NOMO-1 treated with dmso at 0.1 percent for 144 hours (cell line): ENCODE measurements at regions not wholly inside any gene's neighbourhood (a gene's known extent, or its start where the extent isn't known, plus 50 kb on each side); places are given as distances from the start of the nearest gene placed in this dataset.
"Not testable (repeated sequence)": the region's sequence is repeated elsewhere in the genome, so short reads cannot be mapped to it uniquely, and the experiment has no call there.

Experiments used
- DNase-seq: peaks from one replicate; lab custom pipeline; 2025; ENCODE audit not compliant: unreplicated experiment; lab: John Stamatoyannopoulos, UW

DNA sequence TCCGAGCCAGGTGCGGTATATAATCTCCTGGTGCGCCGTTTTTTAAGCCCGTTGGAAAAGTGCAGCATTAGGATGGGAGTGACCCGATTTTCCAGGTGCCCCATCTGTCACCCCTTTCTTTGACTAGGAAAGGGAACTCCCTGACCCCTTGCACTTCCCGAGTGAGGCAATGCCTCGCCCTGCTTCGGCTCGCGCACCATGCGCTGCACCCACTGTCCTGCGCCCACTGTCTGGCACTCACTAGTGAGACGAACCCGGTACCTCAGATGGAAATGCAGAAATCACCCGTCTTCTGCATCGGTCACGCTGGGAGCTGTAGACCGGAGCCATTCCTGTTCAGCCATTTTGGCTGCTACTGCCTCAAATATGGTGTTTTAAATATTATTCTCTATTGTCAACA is 198.0 kb downstream of the MEIS1 start:
- DNase-seq, result not testable (repeated sequence)

DNA sequence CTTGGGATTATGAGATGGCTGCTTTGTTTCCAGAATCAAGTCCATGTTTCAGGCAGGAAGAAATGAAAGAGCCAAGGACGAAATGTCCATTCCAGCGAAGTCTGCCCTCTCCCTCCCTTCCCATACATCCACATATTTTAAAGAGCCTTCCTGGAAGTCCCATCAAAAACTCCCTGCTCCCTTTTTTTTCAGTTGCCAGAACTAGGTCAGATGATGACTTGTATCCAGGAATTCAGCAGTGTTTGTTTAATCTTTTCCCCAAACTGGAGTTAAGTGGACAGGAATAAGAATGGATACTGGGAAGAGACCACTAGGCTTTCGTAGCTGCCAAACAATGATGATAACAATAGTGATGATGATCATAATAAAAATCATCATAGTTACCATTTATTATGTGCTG is 198.7 kb downstream of the MEIS1 start:
- DNase-seq, result no peak

- DNase-seq, result no peak
Measured at GRCh38 chr2:66634784-66635183, 199.9 kb downstream of the MEIS1 start.

DNA sequence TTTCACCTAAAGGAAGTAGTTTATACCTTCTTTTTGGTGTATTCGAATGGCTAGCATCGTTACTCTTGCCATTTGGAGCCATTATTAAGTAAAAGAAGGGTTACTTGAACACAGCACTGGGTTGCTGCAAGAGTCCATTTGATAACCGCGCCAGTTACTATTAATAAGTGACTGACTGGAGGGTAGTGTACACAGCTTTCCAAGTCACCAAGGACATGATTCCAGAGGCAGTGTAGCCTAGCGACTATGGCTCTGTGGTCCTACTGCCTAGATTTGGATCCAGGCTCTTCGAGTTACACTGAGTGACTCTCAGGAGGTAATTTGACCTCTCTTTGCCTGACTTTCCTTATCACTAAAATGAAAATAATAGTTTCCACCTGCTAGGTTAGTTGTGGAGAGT is 206.8 kb downstream of the MEIS1 start:
- DNase-seq, result no peak

- not testable (repeated sequence) for DNase-seq
Measured at GRCh38 chr2:66648081-66648480, 213.2 kb downstream of the MEIS1 start.

DNA sequence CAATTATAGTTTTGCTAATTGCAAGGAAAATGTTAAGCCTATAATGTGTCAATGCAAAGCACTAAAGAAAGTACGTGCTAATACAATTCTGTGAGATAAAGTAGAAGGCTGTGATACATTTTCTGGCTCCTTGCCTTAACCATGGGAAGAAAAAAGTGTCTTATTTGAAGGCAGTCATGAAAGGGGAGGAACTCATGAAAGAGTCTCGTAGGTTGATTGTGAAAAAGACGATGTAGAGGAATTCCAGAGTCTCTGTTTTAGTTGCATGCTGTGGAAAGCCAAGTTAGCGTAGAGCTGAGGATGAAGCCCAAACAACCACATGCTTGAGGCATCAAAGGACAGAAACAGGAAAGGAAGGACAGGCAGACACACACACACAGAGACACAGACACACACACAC is 214.1 kb downstream of the MEIS1 start:
- DNase-seq, result no peak

- no peak for DNase-seq
Measured at GRCh38 chr2:66651295-66651694, 216.4 kb downstream of the MEIS1 start.

GRCh38 chr2:66660804-66661203 is 225.9 kb downstream of the MEIS1 start:
- no peak for DNase-seq

DNA sequence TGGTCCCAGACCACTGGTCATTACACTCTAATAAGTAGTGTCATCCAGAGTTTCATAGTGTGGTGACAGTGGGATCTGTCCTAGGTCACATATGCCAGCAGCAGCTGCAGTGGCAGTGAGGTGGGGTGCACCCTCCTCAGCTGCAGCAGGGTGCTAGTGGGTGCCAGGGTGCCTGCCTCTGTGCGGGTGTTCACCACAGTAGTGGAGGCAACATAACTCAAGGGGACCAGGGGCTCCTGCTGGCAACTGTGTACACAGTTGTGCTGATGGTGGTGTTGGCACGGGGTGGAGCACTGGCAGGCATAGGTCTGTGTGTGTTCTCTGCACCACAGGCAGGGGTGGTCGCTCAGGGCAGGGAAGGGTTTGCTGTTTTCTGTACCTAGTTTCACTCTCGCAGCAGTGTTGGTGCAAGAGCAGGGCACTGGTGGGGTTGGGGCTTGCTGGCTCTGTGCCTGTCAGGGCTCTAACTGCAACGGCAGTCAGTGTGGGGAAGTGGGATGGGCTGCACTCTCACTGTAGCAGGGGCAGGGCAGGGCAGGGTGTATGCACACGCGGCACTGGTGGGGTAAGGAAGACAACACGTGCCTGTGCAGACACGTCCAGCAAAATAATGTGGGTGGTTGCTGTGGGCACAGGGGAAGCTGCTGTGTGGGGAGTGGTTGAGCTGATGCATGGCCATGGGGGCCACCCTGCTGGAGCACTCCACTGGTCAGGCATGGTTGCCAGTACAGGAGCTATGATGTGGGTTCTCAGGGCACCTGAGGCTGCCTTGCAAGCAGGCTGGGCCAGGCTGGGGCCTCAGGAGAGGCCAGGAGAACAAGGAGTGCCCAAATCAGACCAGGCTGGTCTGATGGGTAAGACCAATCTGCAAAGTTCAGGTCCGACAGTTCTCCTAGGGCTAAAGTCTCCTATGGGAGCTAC is 226.6 kb downstream of the MEIS1 start:
- no peak for DNase-seq

DNA sequence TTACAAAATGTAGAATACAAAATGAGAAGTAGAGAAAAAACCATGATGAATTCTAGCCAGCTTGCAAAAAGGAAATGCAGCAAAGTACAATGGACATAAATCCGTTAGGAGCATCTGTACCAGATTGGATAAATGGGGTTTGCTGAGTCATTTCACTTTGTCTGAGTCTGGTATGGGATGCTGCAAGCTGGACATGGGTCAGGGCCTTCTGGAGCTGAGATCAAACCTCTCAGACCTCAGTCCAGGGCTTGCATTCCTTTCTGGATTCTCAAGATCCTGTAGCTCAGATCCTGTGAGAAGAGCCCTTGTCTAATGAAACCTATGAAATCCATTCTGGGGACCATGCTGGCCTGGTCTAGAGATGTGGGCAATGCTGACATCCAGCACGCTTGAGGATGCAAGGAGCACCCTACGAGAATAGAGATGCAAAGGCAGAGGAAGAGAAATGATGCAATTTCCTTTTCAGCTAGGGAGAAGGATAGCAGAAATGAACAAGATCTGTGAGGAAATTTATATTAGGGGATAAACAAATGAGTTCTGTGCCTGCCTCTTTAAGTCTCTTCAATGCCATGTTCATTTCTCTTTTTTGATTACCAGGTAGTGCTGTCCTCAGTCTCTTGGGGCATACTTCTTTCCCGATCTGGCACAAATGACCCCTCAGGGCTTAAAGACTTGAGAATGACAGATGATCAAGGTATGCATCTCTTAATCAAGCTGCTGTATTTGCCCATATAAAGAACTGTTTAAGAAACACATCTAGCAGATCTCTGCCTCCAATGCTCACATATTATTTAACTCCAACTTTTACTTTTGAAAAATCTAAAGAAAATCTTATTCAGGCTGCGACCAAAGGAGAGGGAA is 230.4 kb downstream of the MEIS1 start:
- no peak for DNase-seq

- DNase-seq, result no peak
Measured at GRCh38 chr2:66667301-66667700, 232.4 kb downstream of the MEIS1 start.

DNA sequence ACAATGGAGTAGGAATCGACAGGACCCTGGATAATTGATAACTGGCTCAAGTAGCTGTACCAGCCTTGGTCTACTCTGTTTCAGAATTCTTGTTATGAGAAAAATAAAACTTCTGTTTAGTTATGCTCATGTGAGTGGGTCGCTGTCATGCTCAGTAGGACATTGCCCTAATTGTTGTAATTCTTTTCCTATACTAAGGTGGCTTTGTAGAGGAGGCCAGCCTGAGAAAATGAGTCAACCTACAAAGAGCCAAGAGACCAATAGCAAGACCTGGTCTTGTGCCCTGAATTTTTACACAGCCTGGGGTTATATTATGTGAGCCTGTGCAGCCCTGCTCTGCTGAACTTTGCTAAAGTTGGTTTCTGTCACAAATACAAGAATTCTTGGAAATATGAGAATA is 238.4 kb downstream of the MEIS1 start:
- DNase-seq, result no peak

GRCh38 chr2:66674087-66674486 is 239.2 kb downstream of the MEIS1 start:
- no peak for DNase-seq

DNA sequence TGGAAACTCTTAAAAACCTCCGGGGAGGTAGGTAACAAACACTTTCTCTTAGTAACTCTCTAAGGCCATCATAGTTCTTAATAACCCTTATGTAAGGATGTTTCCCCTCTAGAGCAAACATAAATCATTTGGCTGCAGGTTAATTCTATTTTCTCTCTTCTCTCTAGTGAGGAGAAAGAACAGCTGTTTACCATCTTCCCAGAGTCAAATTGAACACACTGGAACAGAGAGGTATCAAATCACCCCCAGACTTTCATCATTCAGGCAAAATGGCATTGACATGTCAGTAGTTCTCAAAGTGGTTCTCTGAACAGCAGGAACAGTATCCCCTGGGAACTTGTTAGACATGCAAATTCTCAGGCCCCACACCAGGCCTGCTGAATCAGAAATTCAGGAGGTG is 240.7 kb downstream of the MEIS1 start:
- no peak for DNase-seq

DNA sequence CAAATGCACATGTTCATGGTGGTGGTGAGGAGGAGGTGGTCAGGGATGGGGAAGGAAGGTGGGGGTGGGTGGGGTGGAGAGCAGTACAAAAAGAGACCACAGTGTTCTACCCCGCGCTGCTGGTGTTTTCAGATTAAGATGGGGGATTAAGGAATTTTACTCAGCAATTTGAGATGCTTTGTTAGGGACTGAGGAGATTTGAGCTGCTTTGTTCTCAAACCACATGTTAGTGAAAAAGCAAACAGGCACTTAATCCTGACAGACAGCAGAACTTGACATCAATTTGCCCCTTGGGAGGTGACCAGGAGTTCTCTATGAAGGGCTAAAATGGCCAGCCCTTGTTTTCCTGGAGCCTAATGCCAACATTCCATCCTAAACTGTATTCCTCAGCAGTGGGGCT is 244.5 kb downstream of the MEIS1 start:
- no peak for DNase-seq

GRCh38 chr2:66682476-66682875 is 247.6 kb downstream of the MEIS1 start:
- no peak for DNase-seq

DNA sequence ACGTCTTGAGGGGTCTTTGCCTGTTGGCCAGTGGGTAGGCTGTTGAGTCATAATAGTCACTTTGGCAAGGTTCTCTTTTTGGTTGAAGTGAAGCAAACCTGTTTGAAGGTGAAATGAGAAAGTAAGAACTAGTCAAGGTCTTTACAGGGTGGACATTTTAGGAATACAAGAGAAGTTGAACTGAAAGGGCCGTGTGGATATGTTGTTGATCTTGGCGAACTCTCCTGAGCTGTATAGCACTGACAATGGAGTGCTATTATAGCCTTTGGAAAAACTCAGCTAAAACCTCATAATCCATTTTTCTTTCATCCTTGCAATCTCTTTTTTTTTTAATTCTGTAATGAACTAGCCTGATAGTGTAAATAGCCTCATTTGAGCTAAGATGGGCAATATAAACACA is 248.1 kb downstream of the MEIS1 start:
- DNase-seq, result no peak

DNA sequence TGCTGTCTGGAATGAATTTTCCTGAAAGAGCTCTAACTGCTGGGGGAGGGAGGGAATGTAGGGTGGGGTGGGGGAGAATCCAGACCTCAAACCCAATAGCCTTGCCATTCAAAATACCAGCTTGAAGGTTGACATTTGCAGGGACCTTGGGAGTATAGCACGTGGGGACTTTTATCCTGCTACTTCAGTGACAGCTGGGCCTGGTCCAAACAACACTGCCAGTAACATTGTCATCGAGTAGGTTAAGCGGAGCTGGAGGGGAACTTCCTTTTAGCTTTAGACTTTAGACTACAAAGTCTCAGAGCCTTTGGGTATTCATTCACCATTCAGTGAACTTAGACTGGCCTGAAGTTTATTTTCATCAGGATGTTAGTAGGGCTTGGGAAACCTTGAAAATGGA is 248.7 kb downstream of the MEIS1 start:
- no peak for DNase-seq

- DNase-seq, result no peak
Measured at GRCh38 chr2:66684289-66684688, 249.4 kb downstream of the MEIS1 start.

DNA sequence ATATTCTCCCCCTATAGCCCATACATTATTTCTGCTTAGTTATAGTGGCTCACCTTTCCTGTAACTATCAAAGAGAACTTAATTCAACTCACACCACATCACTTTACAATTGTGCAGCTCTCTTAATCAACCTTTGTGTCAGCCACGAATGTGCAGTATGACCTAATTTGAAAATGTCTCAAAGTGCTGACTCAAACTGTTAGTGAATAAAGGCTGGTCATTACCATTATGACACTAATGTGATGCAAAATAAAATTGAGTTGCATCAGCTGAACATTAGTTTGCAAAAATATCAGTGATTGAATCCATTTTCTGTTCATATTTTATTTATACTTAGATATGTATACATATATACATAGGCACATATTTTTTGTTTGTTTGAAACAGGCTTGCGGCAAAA is 251.8 kb downstream of the MEIS1 start:
- no peak for DNase-seq

GRCh38 chr2:66688951-66689350 is 254.0 kb downstream of the MEIS1 start:
- DNase-seq, result no peak

DNA sequence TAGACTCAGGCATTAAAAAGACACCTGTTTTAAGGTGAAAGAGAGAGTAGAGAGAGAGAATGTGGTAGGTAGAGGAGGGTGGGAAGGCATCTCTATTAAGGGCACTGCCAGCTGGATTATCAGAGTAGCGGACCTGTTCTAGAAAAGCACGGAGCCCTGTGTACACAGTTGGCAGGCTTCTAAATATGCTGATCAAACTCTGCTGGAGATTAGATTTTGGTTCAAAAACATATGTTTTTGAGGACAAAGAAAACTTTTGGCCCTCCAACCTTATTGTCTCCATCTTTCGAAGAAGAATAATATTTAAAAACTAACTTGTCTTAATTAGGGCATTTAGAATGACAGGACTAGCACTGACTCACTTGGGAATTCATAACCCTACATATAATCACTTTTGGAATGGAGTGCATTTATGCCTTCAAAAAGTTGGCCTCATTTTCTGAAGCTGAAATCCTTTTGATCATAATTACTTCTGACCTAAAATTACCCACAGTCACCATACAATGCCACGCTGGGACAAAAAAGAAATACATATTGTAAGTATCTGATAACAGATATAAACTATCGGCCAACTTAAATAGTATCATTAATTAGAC is 254.6 kb downstream of the MEIS1 start:
- DNase-seq, result no peak
